Tongue (tissue), 1 donor: ENCODE measurements at regions not wholly inside any gene's neighbourhood (a gene's known extent, or its start where the extent isn't known, plus 50 kb on each side); places are given as distances from the start of the nearest gene placed in this dataset.
"Not testable (repeated sequence)": the region's sequence is repeated elsewhere in the genome, so short reads cannot be mapped to it uniquely, and the experiment has no call there.

Source experiments
- DNase-seq: peaks from one replicate; pipeline ENCODE4 v3.0.0-alpha.2; 2015

- no peak for DNase-seq
These were observed 168.0 kb upstream of the TBX3 start for GRCh38 chr12:114851981-114852380.

GRCh38 chr12:114850661-114851275 is 166.8 kb upstream of the TBX3 start:
- DNase-seq = no peak

- no peak for DNase-seq
These were observed 164.7 kb upstream of the TBX3 start for GRCh38 chr12:114848666-114849065.

GRCh38 chr12:114847441-114848035 is 163.6 kb upstream of the TBX3 start:
- peak; percentile 29 for DNase-seq

- DNase-seq = no peak
These were observed 162.8 kb upstream of the TBX3 start for GRCh38 chr12:114846771-114847170.

- no peak for DNase-seq
These were observed 157.7 kb upstream of the TBX3 start for GRCh38 chr12:114841557-114842251.

- no peak for DNase-seq
These were observed 154.5 kb upstream of the TBX3 start for GRCh38 chr12:114838480-114838879.

GRCh38 chr12:114836609-114837008 is 152.6 kb upstream of the TBX3 start:
- no peak for DNase-seq

- no peak for DNase-seq
These were observed 151.1 kb upstream of the TBX3 start for GRCh38 chr12:114835031-114835430.

GRCh38 chr12:114834621-114835020 is 150.6 kb upstream of the TBX3 start:
- no peak for DNase-seq

GRCh38 chr12:114829833-114830232 is 145.9 kb upstream of the TBX3 start:
- no peak for DNase-seq

GRCh38 chr12:114829244-114829643 is 145.3 kb upstream of the TBX3 start:
- DNase-seq = not testable (repeated sequence)

GRCh38 chr12:114827461-114827860 is 143.5 kb upstream of the TBX3 start:
- no peak for DNase-seq

GRCh38 chr12:114826244-114826643 is 142.3 kb upstream of the TBX3 start:
- DNase-seq = no peak

GRCh38 chr12:114823724-114824123 is 139.7 kb upstream of the TBX3 start:
- no peak for DNase-seq

- DNase-seq = no peak
These were observed 137.6 kb upstream of the TBX3 start for GRCh38 chr12:114821570-114821969.

- DNase-seq = peak; percentile 58
These were observed 136.8 kb upstream of the TBX3 start for GRCh38 chr12:114820796-114821195.

- peak; percentile 87 for DNase-seq
These were observed 133.8 kb upstream of the TBX3 start for GRCh38 chr12:114817571-114818425.

- peak; percentile 54 for DNase-seq
These were observed 131.2 kb upstream of the TBX3 start for GRCh38 chr12:114815026-114815795.

GRCh38 chr12:114812858-114813761 is 129.1 kb upstream of the TBX3 start:
- peak; percentile 75 for DNase-seq

- no peak for DNase-seq
These were observed 128.4 kb upstream of the TBX3 start for GRCh38 chr12:114812384-114812783.
